ENCODE measurements at regions not wholly inside any gene's neighbourhood (a gene's known extent, or its start where the extent isn't known, plus 50 kb on each side); places are given as distances from the start of the nearest gene placed in this dataset.

- no peak for DNase-seq (ENCODE audit: low read depth)
Observed at GRCh38 chr4:176902710-176903323, 110.1 kb upstream of the VEGFC start.

DNA sequence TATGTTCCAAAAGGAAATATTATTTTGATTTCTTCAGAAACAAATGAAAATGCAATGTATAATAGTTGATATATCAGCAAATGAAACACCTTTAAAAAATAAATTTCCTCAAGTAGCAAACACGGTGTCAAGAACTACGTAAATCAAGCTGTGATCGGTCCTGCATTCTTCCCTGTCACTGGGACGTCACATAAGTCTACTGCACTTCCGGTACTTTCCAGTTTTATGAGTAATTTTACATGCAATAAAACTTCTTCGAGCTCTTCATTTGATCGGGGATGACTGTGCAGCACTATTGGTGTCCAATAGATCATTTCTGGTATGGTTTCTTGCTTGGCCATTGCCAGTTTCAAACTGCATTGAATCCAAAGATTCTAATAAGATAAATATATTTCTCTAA is 114.0 kb upstream of the VEGFC start:
- DNase-seq (ENCODE audit: low read depth) = no peak

GRCh38 chr4:176910646-176911045 is 117.9 kb upstream of the VEGFC start:
- DNase-seq (ENCODE audit: low read depth) = no peak

GRCh38 chr4:176919631-176920030 is 126.9 kb upstream of the VEGFC start:
- no peak for DNase-seq (ENCODE audit: low read depth)

DNA sequence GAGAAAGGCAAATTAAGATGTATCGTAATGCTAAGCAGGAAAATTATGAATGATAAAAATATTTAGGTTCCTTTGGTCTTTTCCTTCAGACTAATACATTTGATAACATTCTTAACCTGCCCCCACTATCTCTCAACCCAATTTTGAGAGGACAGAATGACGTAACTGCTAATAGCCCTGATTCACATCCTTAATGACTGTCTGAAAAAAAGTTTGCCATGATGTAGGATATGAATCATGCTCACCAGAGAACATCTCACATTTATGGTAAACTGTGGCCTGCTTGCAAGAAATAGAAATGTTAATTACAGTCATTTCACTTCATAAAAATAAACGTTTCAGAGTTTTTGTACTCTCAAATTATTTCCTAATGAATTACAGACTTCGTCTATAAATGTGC is 128.0 kb upstream of the VEGFC start:
- no peak for DNase-seq (ENCODE audit: low read depth)

DNA sequence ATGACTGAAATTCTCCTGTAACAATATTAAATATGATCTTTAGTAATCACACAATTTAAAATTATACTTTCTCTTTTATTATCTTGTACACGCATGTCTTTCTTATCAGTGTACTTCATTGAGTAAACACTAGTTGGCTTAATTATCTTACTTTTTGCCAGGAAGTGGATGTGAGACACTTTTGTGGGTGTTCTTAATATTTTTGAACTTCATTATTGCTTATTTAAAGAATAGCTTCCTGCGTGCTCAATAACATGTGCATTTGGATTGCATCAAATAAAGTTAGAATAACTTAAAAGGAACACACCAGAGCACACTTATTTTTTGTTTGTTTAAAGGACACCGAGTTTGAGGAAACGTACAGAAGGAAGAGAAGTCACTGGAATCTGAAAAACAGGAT is 128.5 kb upstream of the VEGFC start:
- DNase-seq (ENCODE audit: low read depth) = no peak

GRCh38 chr4:176924238-176924637 is 131.5 kb upstream of the VEGFC start:
- no peak for DNase-seq (ENCODE audit: low read depth)

DNA sequence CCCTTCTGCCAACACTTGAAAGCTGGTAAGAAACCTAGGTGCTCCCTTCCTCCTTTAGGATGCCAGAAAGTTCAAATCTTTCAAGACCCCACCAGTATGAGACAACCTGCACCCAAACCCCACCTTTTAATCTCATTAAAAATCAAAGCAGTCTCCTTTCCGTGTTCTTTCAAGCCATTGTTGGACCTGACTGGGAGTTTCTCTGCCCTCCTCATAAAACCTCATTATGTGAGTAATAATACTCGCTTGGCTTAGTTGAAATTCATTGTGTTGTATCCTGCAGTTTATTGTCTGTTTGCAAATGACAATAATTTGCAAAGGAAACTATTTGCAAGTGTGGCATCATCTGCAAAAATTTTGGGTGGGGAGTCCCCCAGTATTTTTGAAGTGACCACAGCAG is 133.2 kb upstream of the VEGFC start:
- no peak for DNase-seq (ENCODE audit: low read depth)

- no peak for DNase-seq (ENCODE audit: low read depth)
Observed at GRCh38 chr4:176927117-176927516, 134.4 kb upstream of the VEGFC start.

DNA sequence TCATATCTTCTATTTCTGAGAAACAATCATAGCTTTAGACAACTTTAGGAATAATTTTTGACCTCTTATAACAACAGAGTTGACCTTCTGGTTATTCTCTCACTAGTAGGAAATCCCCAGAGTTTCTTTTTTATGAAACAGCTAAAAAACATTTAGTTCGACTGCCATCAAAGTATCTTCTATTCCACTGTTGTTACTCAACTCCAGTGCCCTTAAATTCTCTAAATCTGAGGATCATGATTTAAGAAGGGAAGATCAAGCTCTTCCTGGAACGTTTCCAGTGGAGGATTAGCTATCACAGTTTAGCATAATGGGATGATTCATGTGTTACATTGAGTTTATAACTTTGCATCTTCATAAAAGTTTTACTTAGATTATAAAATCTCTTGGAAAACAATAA is 134.9 kb upstream of the VEGFC start:
- DNase-seq (ENCODE audit: low read depth) = no peak

DNA sequence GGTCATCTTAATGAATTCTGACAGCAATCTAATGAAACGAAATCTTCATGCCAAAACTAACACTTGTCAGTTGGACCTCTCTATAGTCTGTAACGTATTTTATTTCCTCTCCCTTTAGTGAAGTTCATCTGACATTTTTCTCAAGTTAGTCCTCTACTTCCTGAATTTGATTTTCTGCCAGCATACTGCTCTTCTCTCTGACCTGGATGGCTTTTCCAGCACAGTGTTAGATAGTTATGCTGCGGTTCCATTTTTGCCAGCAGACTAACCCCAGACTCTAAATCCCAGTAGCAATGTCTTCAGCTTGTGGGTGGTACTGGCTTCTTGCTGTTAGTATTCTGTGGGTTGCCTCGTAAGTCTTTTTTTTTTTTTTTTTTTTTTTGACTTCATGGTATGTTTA is 146.7 kb upstream of the VEGFC start:
- DNase-seq (ENCODE audit: low read depth) = no peak

DNA sequence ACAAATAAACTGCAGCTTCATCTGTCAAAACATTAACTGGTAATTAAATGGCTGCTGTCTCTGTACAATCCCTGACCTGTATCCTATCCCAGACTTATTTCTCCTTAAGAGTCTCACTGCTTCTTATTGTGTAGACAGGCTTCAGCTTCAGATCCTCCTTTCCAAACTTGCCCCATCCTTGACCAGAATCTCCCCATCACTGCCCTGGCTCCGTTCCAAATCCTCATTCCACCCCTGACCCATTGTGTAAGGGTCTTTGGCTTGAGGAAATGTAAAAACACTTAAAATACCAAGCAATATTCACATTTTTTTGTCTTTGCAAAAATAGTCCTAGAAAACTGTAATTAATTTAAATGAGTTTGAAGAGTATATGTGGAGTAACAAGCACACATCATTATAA is 152.6 kb upstream of the VEGFC start:
- DNase-seq (ENCODE audit: low read depth) = no peak

- no peak for DNase-seq (ENCODE audit: low read depth)
Observed at GRCh38 chr4:176949029-176949428, 156.3 kb upstream of the VEGFC start.

DNA sequence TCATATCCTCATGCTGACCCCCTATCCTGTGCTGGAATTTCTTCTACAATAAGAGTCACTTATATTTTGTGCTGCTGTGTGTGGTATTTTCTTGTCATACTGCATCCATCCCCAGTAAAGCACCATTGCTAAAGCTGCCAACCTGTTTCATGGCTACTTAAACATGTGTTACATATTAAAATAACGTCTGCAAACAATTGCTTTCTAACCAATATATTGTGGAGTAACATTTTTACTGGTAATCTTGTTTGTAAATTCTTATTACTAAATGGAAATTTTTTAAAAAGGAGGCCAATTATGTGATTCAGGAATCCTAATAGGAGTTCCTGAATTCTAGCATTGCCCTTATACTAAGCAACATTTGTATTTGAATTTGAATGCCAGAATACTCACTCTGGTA is 160.3 kb upstream of the VEGFC start:
- DNase-seq (ENCODE audit: low read depth) = no peak

- DNase-seq (ENCODE audit: low read depth) = no peak
Observed at GRCh38 chr4:176957353-176958118, 164.8 kb upstream of the VEGFC start.

DNA sequence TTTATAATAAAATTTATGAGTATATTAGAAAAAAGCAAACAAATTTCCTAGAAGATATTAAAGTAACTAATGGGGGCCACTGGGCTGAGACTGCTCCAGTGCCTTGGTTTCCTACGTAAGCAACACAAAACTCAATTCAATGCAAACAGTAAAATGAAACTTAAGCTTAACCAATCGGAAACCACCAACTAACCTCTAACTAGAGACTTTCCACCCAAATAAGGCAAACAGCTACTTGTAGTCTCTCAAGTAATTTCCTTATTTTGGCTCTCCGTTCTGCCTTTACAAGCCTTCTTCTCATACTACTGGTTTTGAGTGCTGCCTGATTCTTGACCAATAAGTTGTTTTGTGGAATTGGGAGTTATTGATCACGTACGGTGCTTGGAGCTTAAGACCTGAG is 167.3 kb upstream of the VEGFC start:
- DNase-seq (ENCODE audit: low read depth) = no peak

DNA sequence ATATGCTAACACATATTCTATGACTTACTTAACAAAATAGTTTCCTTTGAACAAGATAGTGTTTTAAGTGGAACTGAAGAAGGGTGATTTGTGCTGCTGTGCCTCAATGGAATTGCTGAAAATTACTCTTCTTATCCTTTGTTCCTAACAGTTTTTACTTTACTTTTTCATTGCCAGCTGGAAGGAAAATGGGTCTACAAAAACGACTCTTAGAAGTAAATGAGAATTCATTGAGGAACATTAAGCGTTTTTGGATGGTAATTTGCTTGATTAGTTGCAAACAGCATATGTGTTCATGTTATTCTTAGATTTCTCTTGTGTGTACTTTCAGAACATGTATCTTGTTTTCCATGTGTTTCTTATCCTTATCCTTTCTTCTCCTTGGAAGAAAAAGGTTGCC is 170.4 kb upstream of the VEGFC start:
- DNase-seq (ENCODE audit: low read depth) = no peak

GRCh38 chr4:176964116-176964691 is 171.5 kb upstream of the VEGFC start:
- DNase-seq (ENCODE audit: low read depth) = no peak

GRCh38 chr4:176967586-176967985 is 174.9 kb upstream of the VEGFC start:
- DNase-seq (ENCODE audit: low read depth) = no peak

GRCh38 chr4:176968094-176968493 is 175.4 kb upstream of the VEGFC start:
- DNase-seq (ENCODE audit: low read depth) = no peak

DNA sequence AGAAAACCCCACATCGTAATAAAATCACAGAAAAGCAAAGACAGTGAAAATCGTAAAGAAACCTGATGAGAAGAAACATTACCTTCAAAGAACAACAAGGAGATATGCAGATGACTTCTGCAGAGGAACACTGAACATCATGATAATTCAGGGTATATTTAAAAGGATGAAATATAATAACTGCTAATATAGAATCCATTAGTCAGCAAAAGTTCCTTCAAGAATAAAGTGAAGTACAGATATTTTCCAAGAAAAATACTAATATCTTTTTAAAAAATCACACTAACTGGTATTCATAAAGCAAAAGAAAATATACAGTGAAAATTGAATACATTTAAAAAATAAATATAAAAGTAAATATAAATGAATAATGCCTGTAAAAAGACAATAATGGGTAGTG is 176.3 kb upstream of the VEGFC start:
- no peak for DNase-seq (ENCODE audit: low read depth)

DNA sequence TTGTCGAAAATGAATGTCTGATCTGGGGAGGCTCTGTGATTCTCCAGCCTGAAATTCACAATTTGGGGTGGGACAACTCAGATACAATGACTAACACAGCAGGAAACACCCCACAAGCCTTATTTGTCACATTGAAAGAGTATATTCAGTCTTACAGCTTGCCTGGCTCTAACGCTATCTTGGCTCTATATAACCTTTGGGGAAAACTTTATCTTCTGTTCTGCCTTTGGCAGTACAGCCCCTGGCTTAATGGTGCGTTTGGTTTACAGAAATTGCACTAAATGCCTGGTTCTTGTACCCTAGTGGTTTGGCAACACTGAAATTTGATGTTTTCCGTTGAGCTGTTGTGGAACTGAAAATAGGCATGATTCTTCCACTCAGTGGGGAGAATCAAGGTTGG is 178.1 kb upstream of the VEGFC start:
- DNase-seq (ENCODE audit: low read depth) = no peak

DNA sequence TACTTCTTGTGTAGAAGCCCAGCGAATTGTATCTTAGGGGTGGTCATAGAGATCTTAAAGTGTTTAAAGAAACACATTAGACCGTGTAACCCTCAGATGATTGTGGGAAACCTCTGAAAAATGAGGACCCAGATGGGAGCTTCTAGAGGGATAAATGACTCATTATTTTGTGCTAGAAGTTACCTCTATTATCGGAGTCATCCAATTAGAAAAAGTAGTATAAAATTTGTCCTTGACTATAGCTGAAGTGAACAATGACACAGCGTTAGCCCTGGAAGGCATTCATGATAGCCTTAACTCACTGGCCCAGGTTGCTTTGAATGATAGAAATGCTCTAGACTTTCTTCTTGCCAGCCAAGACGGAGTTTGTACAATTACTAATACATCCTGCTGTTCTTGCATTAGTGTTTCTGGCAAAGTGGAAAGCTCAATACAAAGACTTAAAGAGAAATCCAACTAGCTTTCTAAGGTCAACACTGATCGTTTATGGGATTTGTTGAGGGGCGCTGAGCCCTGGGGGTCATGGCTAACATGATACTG is 178.9 kb upstream of the VEGFC start:
- no peak for DNase-seq (ENCODE audit: low read depth)
